ENCODE measurements at regions not wholly inside any gene's neighbourhood (a gene's known extent, or its start where the extent isn't known, plus 50 kb on each side); places are given as distances from the start of the nearest gene placed in this dataset.
"Not testable (repeated sequence)": the region's sequence is repeated elsewhere in the genome, so short reads cannot be mapped to it uniquely, and the experiment has no call there.

DNA sequence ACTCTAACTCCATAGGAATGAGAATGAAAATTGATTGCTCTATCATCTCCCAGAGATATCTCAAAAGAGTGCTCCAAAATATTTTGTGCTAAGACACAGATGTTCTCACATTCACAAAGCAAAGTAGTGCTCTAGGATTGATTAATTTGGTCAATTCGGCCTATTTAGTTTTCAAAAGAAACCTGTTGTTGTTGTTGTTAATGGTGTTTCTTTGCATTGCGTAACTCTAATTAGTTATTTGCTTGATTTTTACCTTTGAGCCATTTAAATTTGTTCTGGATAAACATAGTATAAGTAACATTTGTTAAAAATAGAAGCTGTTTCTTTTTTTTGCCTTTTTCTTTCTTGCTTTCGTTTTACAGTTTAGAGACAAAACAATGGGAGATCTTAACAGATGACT is 382.5 kb downstream of the CAAP1 start:
- no peak for DNase-seq (ENCODE audit: low read depth, low spot score)

DNA sequence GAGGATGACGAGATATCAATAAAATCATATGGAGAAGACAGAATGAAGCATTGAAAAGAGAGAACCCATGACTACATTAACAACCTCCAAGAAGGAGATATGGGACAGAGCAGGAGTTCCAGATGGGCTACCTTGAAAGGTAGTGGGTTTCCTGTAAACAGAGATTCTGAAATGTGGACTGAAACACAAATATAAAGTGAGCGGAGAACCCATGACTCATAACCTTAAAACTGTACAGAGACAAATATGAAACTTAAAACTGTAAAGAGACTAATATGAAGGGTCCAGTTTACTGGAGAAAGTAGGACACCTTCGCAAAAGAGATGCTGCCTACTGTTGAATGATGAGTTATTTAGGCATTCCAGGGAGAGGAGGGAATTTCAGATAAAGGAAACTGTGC is 383.7 kb downstream of the CAAP1 start:
- H3K4me3 ChIP-seq (ENCODE audit: low read depth, low read length) = no peak overlapping the region
- TF ChIP-seq, protein P1, sequence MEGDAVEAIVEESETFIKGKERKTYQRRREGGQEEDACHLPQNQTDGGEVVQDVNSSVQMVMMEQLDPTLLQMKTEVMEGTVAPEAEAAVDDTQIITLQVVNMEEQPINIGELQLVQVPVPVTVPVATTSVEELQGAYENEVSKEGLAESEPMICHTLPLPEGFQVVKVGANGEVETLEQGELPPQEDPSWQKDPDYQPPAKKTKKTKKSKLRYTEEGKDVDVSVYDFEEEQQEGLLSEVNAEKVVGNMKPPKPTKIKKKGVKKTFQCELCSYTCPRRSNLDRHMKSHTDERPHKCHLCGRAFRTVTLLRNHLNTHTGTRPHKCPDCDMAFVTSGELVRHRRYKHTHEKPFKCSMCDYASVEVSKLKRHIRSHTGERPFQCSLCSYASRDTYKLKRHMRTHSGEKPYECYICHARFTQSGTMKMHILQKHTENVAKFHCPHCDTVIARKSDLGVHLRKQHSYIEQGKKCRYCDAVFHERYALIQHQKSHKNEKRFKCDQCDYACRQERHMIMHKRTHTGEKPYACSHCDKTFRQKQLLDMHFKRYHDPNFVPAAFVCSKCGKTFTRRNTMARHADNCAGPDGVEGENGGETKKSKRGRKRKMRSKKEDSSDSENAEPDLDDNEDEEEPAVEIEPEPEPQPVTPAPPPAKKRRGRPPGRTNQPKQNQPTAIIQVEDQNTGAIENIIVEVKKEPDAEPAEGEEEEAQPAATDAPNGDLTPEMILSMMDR (IDR thresholded peaks at IDR 0.05; ENCODE audit: low read depth, low read length) = no peak
- in situ Hi-C loops (cut with HindIII; ENCODE audit: low sequenced_read_pairs) = no loop called here
- DNase-seq (ENCODE audit: low read depth, low spot score) = no peak

More for the DNA sequence above, 382.5 kb downstream of the CAAP1 start:
- TF ChIP-seq, protein P1 (IDR thresholded peaks at IDR 0.05; ENCODE audit: low read depth, low read length) = no peak
- no peak overlapping the region for H3K4me3 ChIP-seq (ENCODE audit: low read depth, low read length)
- in situ Hi-C loops (cut with HindIII; ENCODE audit: low sequenced_read_pairs) = no loop called here

DNA sequence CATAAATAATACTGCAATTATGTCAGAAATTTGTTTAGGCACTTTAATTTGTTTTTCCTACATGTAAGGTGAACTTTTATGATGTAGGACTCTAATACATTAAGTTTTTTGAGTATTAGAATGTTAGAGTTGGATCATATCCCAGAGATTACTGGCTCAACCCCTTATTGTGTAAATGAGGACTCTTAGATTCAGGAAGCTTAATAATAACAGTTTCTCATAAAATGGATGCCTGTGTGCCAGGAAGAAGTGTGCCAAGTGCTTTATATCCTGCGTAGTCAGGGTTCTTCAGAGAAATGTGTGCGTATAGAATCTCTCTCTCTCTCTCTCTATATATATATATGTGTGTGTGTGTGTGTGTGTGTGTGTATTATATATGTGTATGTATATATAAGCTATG is 388.5 kb downstream of the CAAP1 start:
- no peak overlapping the region for H3K4me3 ChIP-seq (ENCODE audit: low read depth, low read length)
- no peak for DNase-seq (ENCODE audit: low read depth, low spot score)
- in situ Hi-C loops (cut with HindIII; ENCODE audit: low sequenced_read_pairs) = no loop called here
- TF ChIP-seq, protein P1 (IDR thresholded peaks at IDR 0.05; ENCODE audit: low read depth, low read length) = no peak

DNA sequence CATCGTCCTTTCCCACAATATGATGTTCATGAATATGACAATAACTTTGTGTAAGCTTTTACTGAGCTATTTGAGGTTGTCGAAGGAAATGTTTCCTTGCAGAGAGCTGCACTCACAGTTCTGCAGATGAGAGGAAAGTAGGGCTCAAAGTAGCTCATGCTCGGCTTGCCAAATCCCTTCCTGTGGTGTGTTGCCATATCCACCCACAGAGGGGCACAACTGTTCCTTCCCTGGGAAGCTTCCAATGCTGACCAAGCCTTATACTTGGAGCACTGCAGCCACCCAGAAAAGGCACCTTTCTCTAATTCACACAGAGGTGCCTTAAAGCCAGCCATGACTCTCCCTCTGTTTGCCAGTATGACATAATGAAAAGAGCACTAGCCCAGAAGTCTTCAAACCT is 390.3 kb downstream of the CAAP1 start:
- no peak for DNase-seq (ENCODE audit: low read depth, low spot score)
- TF ChIP-seq, protein P1 (IDR thresholded peaks at IDR 0.05; ENCODE audit: low read depth, low read length) = no peak
- H3K4me3 ChIP-seq (ENCODE audit: low read depth, low read length) = no peak overlapping the region
- in situ Hi-C loops (cut with HindIII; ENCODE audit: low sequenced_read_pairs) = no loop called here

DNA sequence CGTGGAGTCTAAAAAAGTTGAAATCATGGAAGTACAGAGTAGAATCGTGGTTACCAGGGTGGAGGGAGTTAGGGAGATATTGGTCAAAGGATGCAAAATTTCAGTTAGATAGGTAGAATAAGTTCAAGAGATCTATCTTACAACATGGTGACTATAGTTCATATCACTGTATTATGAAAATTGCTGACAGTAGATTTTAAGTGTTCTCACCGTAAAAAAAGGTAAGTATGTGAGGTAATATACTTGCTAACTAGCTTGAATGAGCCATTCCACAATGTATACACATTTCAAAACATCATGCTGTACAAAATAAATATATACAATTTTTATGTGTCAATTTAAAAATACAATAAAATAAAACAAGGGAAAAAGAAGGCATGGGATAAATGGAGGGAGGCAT is 392.1 kb downstream of the CAAP1 start:
- TF ChIP-seq, protein P1 (IDR thresholded peaks at IDR 0.05; ENCODE audit: low read depth, low read length) = no peak
- no peak for DNase-seq (ENCODE audit: low read depth, low spot score)
- in situ Hi-C loops (cut with HindIII; ENCODE audit: low sequenced_read_pairs) = no loop called here

DNA sequence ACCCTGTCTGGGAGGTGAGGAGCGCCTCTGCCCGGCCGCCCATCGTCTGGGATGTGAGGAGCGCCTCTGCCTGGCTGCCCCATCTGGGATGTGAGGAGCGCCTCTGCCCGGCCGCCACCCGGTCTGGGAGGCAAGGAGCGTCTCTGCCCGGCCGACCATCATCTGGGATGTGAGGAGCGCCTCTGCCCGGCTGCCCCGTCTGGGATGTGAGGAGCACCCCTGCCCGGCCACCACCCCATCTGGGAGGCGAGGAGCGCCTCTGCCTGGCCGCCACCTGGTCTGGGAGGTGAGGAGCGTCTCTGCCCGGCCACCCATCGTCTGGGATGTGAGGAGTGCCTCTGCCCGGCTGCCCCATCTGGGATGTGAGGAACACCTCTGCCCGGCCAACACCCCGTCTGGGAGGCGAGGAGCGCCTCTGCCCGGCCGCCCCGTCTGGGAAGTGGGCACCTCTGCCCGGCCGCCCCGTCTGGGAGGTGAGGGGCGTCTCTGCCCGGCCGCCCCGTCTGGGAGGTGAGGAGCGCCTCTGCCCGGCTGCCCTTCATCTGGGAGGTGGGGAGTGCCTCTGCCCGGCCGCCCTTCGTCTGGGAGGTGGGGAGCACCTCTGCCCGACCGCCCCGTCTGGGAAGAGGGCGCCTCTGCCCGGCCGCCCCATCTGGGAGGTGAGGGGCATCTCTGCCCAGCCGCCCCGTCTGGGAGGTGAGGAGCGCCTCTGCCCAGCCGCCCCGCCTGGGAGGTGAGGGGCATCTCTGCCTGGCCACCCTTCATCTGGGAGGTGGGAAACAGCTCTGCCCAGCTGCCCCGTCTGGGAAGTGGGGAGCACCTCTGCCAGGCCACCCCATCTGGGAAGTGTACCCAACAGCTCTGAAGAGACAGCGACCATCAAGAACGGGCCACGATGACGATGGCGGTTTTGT is 399.7 kb downstream of the CAAP1 start:
- H3K4me3 ChIP-seq (ENCODE audit: low read depth, low read length); in situ Hi-C loops (cut with HindIII; ENCODE audit: low sequenced_read_pairs); DNase-seq (ENCODE audit: low read depth, low spot score): not testable (repeated sequence)

More for the DNA sequence above, 392.1 kb downstream of the CAAP1 start:
- no peak overlapping the region for H3K4me3 ChIP-seq (ENCODE audit: low read depth, low read length)

DNA sequence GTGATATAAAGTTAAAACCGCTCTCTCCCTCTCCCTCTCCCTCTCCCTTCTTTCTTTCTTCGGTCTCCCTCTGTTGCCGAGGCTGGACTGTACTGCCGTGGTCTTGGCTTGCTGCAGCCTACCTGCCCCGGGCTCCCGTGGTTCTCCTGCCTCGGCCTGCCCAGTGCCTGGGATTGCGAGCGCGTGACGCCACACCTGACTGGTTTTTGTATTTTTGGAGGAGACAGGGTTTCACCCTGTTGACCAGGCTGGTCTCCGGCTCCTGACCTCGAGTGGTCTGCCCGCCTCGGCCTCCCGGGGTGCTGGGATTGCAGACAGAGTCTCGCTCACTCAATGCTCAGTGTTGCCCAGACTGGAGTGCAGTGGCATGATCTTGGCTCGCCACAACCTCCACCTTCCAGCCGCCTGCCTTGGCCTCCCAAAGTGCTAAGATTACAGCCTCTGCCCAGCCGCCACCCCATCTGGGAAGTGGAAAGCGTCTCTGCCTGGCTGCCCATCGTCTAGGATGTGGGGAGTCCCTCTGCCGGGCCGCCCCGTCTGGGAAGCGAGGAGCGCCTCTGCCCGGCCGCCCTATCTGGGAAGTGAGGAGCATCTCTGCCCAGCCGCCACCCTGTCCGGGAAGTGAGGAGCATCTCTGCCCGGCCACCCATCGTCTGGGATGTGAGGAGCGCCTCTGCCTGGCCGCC is 400.5 kb downstream of the CAAP1 start:
- DNase-seq (ENCODE audit: low read depth, low spot score); in situ Hi-C loops (cut with HindIII; ENCODE audit: low sequenced_read_pairs); H3K4me3 ChIP-seq (ENCODE audit: low read depth, low read length): not testable (repeated sequence)
